WTC11 (cell line): ENCODE measurements at regions not wholly inside any gene's neighbourhood (a gene's known extent, or its start where the extent isn't known, plus 50 kb on each side); places are given as distances from the start of the nearest gene placed in this dataset.
"Not testable (repeated sequence)": the region's sequence is repeated elsewhere in the genome, so short reads cannot be mapped to it uniquely, and the experiment has no call there.

ENCODE experiments used
- ATAC-seq: fragments of 200-7000 bp; cut with Tn5 transposase; 2 replicates; pipeline ENCODE4 v1.10.0; 2021; ENCODE audit warnings: mild to moderate bottlenecking, moderate library complexity
- CTCF ChIA-PET: fragments of 300-600 bp; sonication (Branson Sonifier 250); formaldehyde crosslinking; loops from one replicate; lab custom pipeline; 2021; ENCODE audit warnings: antibody characterized with exemption; lab: Charles Lee
- POLR2A ChIA-PET: fragments of 350-600 bp; sonication (Branson Sonifier 250); formaldehyde crosslinking; loops from one replicate; lab custom pipeline; 2021; ENCODE audit warnings: antibody characterized with exemption; lab: Charles Lee
- DNase-seq: peaks from one replicate; pipeline ENCODE4 v3.0.0; 2021; ENCODE audit warnings: low spot score
- H3K27ac Mint-ChIP-seq: 2 replicates; pipeline ENCODE4 v1.8.0; 2021; ENCODE audit warnings: mixed read lengths
- H3K27me3 Mint-ChIP-seq: 2 replicates; pipeline ENCODE4 v1.8.0; 2021; ENCODE audit warnings: low read depth, mild to moderate bottlenecking, moderate library complexity, mixed read lengths
- H3K36me3 Mint-ChIP-seq: 2 replicates; pipeline ENCODE4 v1.8.0; 2021; ENCODE audit warnings: mixed read lengths
- H3K4me1 Mint-ChIP-seq: 2 replicates; pipeline ENCODE4 v1.8.0; 2022; ENCODE audit warnings: mixed read lengths
- H3K4me3 Mint-ChIP-seq: 2 replicates; pipeline ENCODE4 v1.8.0; 2021; ENCODE audit warnings: mild to moderate bottlenecking, moderate library complexity, mixed read lengths
- H3K9me3 Mint-ChIP-seq: 2 replicates; pipeline ENCODE4 v1.8.0; 2021; ENCODE audit warnings: mixed read lengths

DNA sequence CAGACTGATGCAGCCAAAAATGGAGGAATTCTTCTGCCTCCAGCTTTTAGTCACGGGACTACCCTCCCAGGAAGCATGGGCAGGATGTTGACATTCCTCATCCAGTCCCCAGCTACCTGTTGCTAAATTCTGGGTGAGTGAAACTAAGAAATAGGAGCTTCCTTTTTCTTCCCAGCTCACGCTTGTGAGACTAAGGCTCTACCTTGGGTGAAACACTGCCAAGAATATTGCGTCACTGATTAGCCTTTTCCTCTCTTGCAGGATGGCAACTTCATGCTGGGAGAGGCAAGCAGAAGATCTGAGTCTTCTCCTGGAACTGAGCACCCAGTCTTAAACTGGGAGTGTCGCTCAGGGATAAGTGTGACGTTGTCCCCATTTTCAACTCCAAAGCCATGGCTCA, 59.7 kb downstream of the RNU2-63P start:
- H3K4me1 Mint-ChIP-seq, H3K27ac Mint-ChIP-seq, POLR2A ChIA-PET, H3K4me3 Mint-ChIP-seq, DNase-seq, H3K27me3 Mint-ChIP-seq, H3K36me3 Mint-ChIP-seq, CTCF ChIA-PET, H3K9me3 Mint-ChIP-seq, ATAC-seq: not testable (repeated sequence)

GRCh38 chr2:87949008-87949407, 67.3 kb downstream of the RNU2-63P start:
- POLR2A ChIA-PET, H3K4me3 Mint-ChIP-seq, H3K27me3 Mint-ChIP-seq, DNase-seq, ATAC-seq, H3K27ac Mint-ChIP-seq, H3K36me3 Mint-ChIP-seq, H3K9me3 Mint-ChIP-seq, H3K4me1 Mint-ChIP-seq, CTCF ChIA-PET: not testable (repeated sequence)

GRCh38 chr2:87946644-87947370, 69.5 kb downstream of the RNU2-63P start:
- H3K4me3 Mint-ChIP-seq, POLR2A ChIA-PET, H3K9me3 Mint-ChIP-seq, H3K36me3 Mint-ChIP-seq, H3K27ac Mint-ChIP-seq, H3K27me3 Mint-ChIP-seq, H3K4me1 Mint-ChIP-seq, DNase-seq, CTCF ChIA-PET: not testable (repeated sequence)
- peak; percentile 56 for ATAC-seq

- H3K36me3 Mint-ChIP-seq, H3K9me3 Mint-ChIP-seq, CTCF ChIA-PET, POLR2A ChIA-PET, ATAC-seq, H3K4me3 Mint-ChIP-seq, H3K27me3 Mint-ChIP-seq, DNase-seq, H3K27ac Mint-ChIP-seq, H3K4me1 Mint-ChIP-seq: not testable (repeated sequence)
These were observed 77.0 kb downstream of the RNU2-63P start for GRCh38 chr2:87939299-87939698.

GRCh38 chr2:87919023-87919665, 93.5 kb upstream of the RGPD2 start:
- CTCF ChIA-PET, H3K27ac Mint-ChIP-seq, H3K9me3 Mint-ChIP-seq, H3K27me3 Mint-ChIP-seq, ATAC-seq, H3K36me3 Mint-ChIP-seq, H3K4me3 Mint-ChIP-seq, H3K4me1 Mint-ChIP-seq, DNase-seq, POLR2A ChIA-PET: not testable (repeated sequence)

- DNase-seq, H3K4me3 Mint-ChIP-seq, ATAC-seq, H3K27me3 Mint-ChIP-seq, H3K9me3 Mint-ChIP-seq, H3K36me3 Mint-ChIP-seq, H3K27ac Mint-ChIP-seq, H3K4me1 Mint-ChIP-seq, CTCF ChIA-PET, POLR2A ChIA-PET: not testable (repeated sequence)
These were observed 91.6 kb upstream of the RGPD2 start for GRCh38 chr2:87917194-87917593.

DNA sequence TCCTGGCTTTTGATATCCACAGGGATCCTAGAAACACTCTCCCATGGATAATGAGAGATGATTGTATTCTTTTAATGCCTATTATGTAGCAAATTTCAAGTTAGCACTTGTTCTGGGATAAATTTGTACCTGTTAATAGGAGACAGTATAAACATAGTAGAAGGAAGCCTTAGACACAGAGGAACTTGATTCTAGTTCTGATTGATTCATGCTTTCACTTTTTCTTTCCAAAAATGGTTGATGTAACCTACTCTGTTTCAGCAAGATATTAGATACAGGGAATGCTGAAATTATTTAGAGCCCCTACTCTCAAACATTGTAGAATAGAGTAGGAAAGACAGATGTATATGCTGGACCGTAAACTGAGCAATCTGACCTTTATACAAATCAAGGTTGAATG, 85.3 kb upstream of the RGPD2 start:
- H3K4me3 Mint-ChIP-seq, DNase-seq, H3K27me3 Mint-ChIP-seq, H3K36me3 Mint-ChIP-seq, H3K9me3 Mint-ChIP-seq, ATAC-seq, H3K4me1 Mint-ChIP-seq, CTCF ChIA-PET, POLR2A ChIA-PET, H3K27ac Mint-ChIP-seq: not testable (repeated sequence)

- POLR2A ChIA-PET, H3K27ac Mint-ChIP-seq, H3K27me3 Mint-ChIP-seq, DNase-seq, H3K36me3 Mint-ChIP-seq, H3K4me1 Mint-ChIP-seq, H3K4me3 Mint-ChIP-seq, ATAC-seq, CTCF ChIA-PET, H3K9me3 Mint-ChIP-seq: not testable (repeated sequence)
These were observed 83.4 kb upstream of the RGPD2 start for GRCh38 chr2:87909042-87909441.

DNA sequence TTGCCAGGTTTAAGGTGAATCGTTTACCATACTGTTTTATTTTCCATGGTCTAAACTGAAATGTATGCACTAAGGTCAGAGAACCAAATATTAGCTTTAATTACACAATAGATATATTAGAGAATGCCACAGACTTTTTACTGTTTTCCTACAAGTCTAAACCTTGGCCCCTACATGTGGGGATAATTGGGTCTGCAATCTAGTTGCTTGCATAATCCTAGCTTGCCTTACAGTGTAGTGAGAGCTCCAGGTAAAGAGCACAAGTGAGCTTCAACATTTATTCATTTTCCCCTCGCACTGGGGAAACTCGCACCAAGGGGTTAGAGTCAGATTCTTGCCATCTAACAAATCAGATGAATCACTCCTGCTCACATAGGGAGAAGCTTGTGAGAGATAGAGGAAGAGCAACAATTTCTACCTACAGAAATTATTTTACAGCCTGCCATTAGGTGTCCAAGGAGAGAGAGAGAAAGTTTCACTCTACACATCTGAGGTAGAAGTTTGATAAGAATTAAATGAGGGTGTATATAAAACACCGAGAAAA, 82.0 kb upstream of the RGPD2 start:
- H3K9me3 Mint-ChIP-seq, POLR2A ChIA-PET, H3K4me3 Mint-ChIP-seq: not testable (repeated sequence)

GRCh38 chr2:87903242-87904114, 77.9 kb upstream of the RGPD2 start:
- H3K27me3 Mint-ChIP-seq, CTCF ChIA-PET, POLR2A ChIA-PET, ATAC-seq, DNase-seq, H3K9me3 Mint-ChIP-seq, H3K36me3 Mint-ChIP-seq, H3K4me1 Mint-ChIP-seq, H3K27ac Mint-ChIP-seq, H3K4me3 Mint-ChIP-seq: not testable (repeated sequence)

More for the DNA sequence above, 82.0 kb upstream of the RGPD2 start:
- DNase-seq, CTCF ChIA-PET, H3K36me3 Mint-ChIP-seq, H3K4me1 Mint-ChIP-seq, ATAC-seq, H3K27ac Mint-ChIP-seq, H3K27me3 Mint-ChIP-seq: not testable (repeated sequence)

DNA sequence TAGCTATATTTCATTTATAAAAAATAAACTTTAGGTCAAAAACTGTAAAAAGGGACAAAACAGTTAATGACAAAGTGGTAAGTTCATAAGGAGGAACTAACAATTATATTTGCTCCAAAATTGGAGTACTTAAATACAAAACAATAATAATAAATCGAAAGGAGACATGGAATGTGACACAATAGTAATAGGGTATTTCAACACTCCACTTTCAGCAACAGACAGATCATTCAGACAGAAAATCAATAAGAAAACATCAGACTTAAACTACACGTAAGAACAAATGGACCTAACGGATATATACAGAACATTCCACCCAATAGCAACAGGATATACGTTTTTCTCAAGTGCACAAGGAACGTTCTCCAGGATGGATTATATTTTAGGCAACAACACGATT, 58.1 kb upstream of the RGPD2 start:
- H3K27me3 Mint-ChIP-seq, CTCF ChIA-PET, ATAC-seq, DNase-seq, H3K4me3 Mint-ChIP-seq, H3K4me1 Mint-ChIP-seq, H3K9me3 Mint-ChIP-seq, H3K27ac Mint-ChIP-seq, POLR2A ChIA-PET, H3K36me3 Mint-ChIP-seq: not testable (repeated sequence)
